Liver (tissue), 8 donors: ENCODE measurements at regions not wholly inside any gene's neighbourhood (a gene's known extent, or its start where the extent isn't known, plus 50 kb on each side); places are given as distances from the start of the nearest gene placed in this dataset.

ENCODE experiments used
- DNase-seq: peaks from one replicate; pipeline ENCODE4 v3.0.0-alpha.2; 2017; ENCODE audit warnings: low spot score
- H3K27ac ChIP-seq, 2 donors: one replicate each; pipeline ENCODE4 v1.7.0; 2013; ENCODE audit warnings: inconsistent platforms in 2 of 2, low read length in 2 of 2, control low read depth in 1 of 2, low read depth in 1 of 2, mild to moderate bottlenecking in 1 of 2
- H3K27me3 ChIP-seq, 4 donors: one replicate each; pipeline versions ENCODE4 v1.6.1 to v1.7.0; 2013; ENCODE audit warnings: low read length in 3 of 4, inconsistent platforms in 1 of 4, mild to moderate bottlenecking in 1 of 4, moderate library complexity in 1 of 4; ENCODE audit not compliant: control insufficient read depth in 4 of 4, insufficient read depth in 4 of 4
- H3K36me3 ChIP-seq, 4 donors: one replicate each; pipeline versions ENCODE4 v1.6.1 to v1.7.0; 2013; ENCODE audit warnings: low read length in 3 of 4, mild to moderate bottlenecking in 3 of 4, low read depth in 1 of 4, moderate library complexity in 1 of 4; ENCODE audit not compliant: control insufficient read depth in 4 of 4, insufficient read depth in 3 of 4
- H3K4me1 ChIP-seq, 4 donors: one replicate each; pipeline versions ENCODE4 v1.6.1 to v1.7.0; 2013; ENCODE audit warnings: low read length in 3 of 4, mild to moderate bottlenecking in 3 of 4, moderate library complexity in 1 of 4; ENCODE audit not compliant: control insufficient read depth in 4 of 4, insufficient read depth in 4 of 4
- H3K4me3 ChIP-seq, 3 donors: one replicate each; pipeline versions ENCODE4 v1.6.1 to v1.7.0; 2013; ENCODE audit warnings: low read length in 3 of 3, control low read depth in 1 of 3, low read depth in 1 of 3, mild to moderate bottlenecking in 1 of 3
- H3K9ac ChIP-seq, 2 donors: one replicate each; pipeline ENCODE4 v1.7.0; 2013; ENCODE audit warnings: low read length in 2 of 2, mild to moderate bottlenecking in 2 of 2, moderate library complexity in 2 of 2, control low read depth in 1 of 2, low read depth in 1 of 2
- H3K9me3 ChIP-seq, 4 donors: one replicate each; pipeline versions ENCODE4 v1.6.1 to v1.7.0; 2013; ENCODE audit warnings: low read length in 3 of 4; ENCODE audit not compliant: control insufficient read depth in 4 of 4
- GABPA ChIP-seq, 2 donors: IDR thresholded peaks in 1 of 2; conservative IDR thresholded peaks in 1 of 2; 2 replicates each; pipeline ENCODE4 v1.6.1; 2016; ENCODE audit warnings: antibody characterized with exemption in 2 of 2, mild to moderate bottlenecking in 1 of 2, moderate library complexity in 1 of 2
- HNF4A ChIP-seq, 2 donors: conservative IDR thresholded peaks; 2 replicates each; pipeline ENCODE4 v1.6.1; 2016; ENCODE audit warnings: antibody characterized with exemption in 2 of 2, mild to moderate bottlenecking in 2 of 2
- NR2F2 ChIP-seq: IDR thresholded peaks from 2 replicates; pipeline ENCODE4 v1.6.1; 2016; ENCODE audit warnings: antibody characterized with exemption
- REST ChIP-seq: IDR thresholded peaks from 2 replicates; pipeline ENCODE4 v1.6.1; 2016; ENCODE audit warnings: antibody characterized with exemption, mild to moderate bottlenecking
- SP1 ChIP-seq: IDR thresholded peaks from 2 replicates; pipeline ENCODE4 v1.6.1; 2018; ENCODE audit warnings: antibody characterized with exemption, mild to moderate bottlenecking
- TAF1 ChIP-seq: conservative IDR thresholded peaks from 2 replicates; pipeline ENCODE4 v1.6.1; 2016; ENCODE audit warnings: antibody characterized with exemption, mild to moderate bottlenecking
- ZBTB33 ChIP-seq: IDR thresholded peaks from 2 replicates; pipeline ENCODE4 v1.6.1; 2016; ENCODE audit warnings: antibody characterized with exemption
- WGBS: extraction: QIAGEN DNeasy Blood & Tissue Kit; methylation state at CpG from one replicate; pipeline ENCODE4 v1.1.7; 2013; 5-methylcytosine and 5-hydroxymethylcytosine counted together
- TF ChIP-seq, protein P1 (sequence below): fragments of 150-350 bp; IDR thresholded peaks from 2 replicates; pipeline ENCODE4 v1.5.1; 2017; ENCODE audit warnings: improper control_type of control experiment, low read depth, low read length; ENCODE audit not compliant: missing input control
- donor health status: healthy.
- donor health status: healthy.
- donor health status: healthy.
- donor health status: healthy.
- donor health status: healthy.

- Histone ChIP-seq H3K4me1 (no peaks in the 10 kb centered on the region), H3K27ac (no peak overlapping the region), H3K36me3 (no peaks in the 10 kb centered on the region), H3K9me3 (no peaks in the 10 kb centered on the region), H3K9ac (no peak overlapping the region), H3K27me3 (no peaks in the 10 kb centered on the region), H3K4me3 (no peak overlapping the region)
- 84% methylated on average over 19 of the region's 19 CpGs for WGBS
- TF ChIP-seq TAF1 (no peak), REST (no peak), SP1 (no peak), HNF4A (conservative IDR thresholded peaks at IDR 0.05) (no peak), NR2F2 (no peak)
- TF ChIP-seq, protein P1, sequence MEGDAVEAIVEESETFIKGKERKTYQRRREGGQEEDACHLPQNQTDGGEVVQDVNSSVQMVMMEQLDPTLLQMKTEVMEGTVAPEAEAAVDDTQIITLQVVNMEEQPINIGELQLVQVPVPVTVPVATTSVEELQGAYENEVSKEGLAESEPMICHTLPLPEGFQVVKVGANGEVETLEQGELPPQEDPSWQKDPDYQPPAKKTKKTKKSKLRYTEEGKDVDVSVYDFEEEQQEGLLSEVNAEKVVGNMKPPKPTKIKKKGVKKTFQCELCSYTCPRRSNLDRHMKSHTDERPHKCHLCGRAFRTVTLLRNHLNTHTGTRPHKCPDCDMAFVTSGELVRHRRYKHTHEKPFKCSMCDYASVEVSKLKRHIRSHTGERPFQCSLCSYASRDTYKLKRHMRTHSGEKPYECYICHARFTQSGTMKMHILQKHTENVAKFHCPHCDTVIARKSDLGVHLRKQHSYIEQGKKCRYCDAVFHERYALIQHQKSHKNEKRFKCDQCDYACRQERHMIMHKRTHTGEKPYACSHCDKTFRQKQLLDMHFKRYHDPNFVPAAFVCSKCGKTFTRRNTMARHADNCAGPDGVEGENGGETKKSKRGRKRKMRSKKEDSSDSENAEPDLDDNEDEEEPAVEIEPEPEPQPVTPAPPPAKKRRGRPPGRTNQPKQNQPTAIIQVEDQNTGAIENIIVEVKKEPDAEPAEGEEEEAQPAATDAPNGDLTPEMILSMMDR: no peak
- DNase-seq: no peak
Measured at GRCh38 chr20:48202334-48203113, 417.2 kb upstream of the SULF2 start.

DNA sequence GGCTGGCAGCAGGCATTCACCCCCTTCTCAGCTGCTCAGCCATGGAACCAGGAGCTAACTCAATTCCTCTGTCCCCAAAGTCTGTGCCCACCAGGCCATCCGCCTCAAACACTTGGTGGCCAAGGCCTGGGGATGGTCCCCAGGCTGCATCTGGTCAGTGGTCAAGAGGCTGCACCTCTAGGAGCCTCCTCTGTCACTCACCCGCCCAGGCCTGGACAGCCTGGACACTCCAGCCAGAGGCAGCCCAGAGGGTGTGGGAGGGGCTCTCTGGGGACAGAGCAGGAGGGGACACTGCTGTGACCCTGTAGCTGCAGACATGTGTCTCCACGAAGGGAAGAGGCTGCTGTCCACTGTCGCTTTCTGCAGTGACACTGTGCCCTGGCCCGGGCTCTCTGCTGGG is 416.6 kb upstream of the SULF2 start:
- Histone ChIP-seq H3K27me3 (no peaks in the 10 kb centered on the region), H3K4me3 (no peak overlapping the region), H3K27ac (no peak overlapping the region), H3K4me1 (no peaks in the 10 kb centered on the region), H3K9me3 (no peaks in the 10 kb centered on the region), H3K9ac (no peak overlapping the region), H3K36me3 (no peaks in the 10 kb centered on the region)
- 75% methylated on average over 5 of the region's 5 CpGs for WGBS
- DNase-seq: no peak
- no peak for TF ChIP-seq ZBTB33
- TF ChIP-seq, protein P1: no peak
- TF ChIP-seq SP1: no peak
- no peak for TF ChIP-seq GABPA (IDR thresholded peaks at IDR 0.05 in 1 of 2, conservative IDR thresholded peaks at IDR 0.05 in 1 of 2)
